ENCODE measurements at regions not wholly inside any gene's neighbourhood (a gene's known extent, or its start where the extent isn't known, plus 50 kb on each side); places are given as distances from the start of the nearest gene placed in this dataset.

GRCh38 chr5:114223866-114224265, 138.0 kb upstream of the KCNN2 start:
- TF ChIP-seq CTCF (IDR thresholded peaks at IDR 0.05; ENCODE audit: insufficient read depth, low read length) = no peak
- TF ChIP-seq GABPA (IDR thresholded peaks at IDR 0.05; ENCODE audit: low read depth) = no peak

Data from HL-60 (cell line).